ENCODE measurements at regions not wholly inside any gene's neighbourhood (a gene's known extent, or its start where the extent isn't known, plus 50 kb on each side); places are given as distances from the start of the nearest gene placed in this dataset.

- Mint-ChIP-seq H3K4me3 (no peak overlapping the region), H3K27me3 (ENCODE audit: low read depth, poor library complexity) (no peaks in the 10 kb centered on the region), H3K4me1 (no peaks in the 10 kb centered on the region), H3K9me3 (no peaks in the 10 kb centered on the region), H3K27ac (no peak overlapping the region), H3K36me3 (ENCODE audit: low read depth) (no peaks in the 10 kb centered on the region)
- TF ChIP-seq, protein P1, sequence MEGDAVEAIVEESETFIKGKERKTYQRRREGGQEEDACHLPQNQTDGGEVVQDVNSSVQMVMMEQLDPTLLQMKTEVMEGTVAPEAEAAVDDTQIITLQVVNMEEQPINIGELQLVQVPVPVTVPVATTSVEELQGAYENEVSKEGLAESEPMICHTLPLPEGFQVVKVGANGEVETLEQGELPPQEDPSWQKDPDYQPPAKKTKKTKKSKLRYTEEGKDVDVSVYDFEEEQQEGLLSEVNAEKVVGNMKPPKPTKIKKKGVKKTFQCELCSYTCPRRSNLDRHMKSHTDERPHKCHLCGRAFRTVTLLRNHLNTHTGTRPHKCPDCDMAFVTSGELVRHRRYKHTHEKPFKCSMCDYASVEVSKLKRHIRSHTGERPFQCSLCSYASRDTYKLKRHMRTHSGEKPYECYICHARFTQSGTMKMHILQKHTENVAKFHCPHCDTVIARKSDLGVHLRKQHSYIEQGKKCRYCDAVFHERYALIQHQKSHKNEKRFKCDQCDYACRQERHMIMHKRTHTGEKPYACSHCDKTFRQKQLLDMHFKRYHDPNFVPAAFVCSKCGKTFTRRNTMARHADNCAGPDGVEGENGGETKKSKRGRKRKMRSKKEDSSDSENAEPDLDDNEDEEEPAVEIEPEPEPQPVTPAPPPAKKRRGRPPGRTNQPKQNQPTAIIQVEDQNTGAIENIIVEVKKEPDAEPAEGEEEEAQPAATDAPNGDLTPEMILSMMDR (IDR thresholded peaks at IDR 0.05): no peak
- no peak for DNase-seq
Measured at GRCh38 chr5:60230456-60230855, 336.9 kb upstream of the PDE4D start.

- H3K9me3 Mint-ChIP-seq: no peaks in the 10 kb centered on the region
- TF ChIP-seq, protein P1 (IDR thresholded peaks at IDR 0.05): no peak
- no peaks in the 10 kb centered on the region for H3K4me1 Mint-ChIP-seq
- H3K27me3 Mint-ChIP-seq (ENCODE audit: low read depth, poor library complexity): peaks cover 3% of the 10 kb centered on the region
- no peaks in the 10 kb centered on the region for H3K36me3 Mint-ChIP-seq (ENCODE audit: low read depth)
- no peak for DNase-seq
- no peak overlapping the region for H3K4me3 Mint-ChIP-seq
- H3K27ac Mint-ChIP-seq: no peak overlapping the region
Measured at GRCh38 chr5:60229691-60230185, 336.2 kb upstream of the PDE4D start.

- Mint-ChIP-seq H3K36me3 (ENCODE audit: low read depth) (no peaks in the 10 kb centered on the region), H3K4me3 (no peak overlapping the region), H3K9me3 (no peaks in the 10 kb centered on the region), H3K27ac (no peak overlapping the region), H3K27me3 (ENCODE audit: low read depth, poor library complexity) (peaks cover 3% of the 10 kb centered on the region), H3K4me1 (no peaks in the 10 kb centered on the region)
- TF ChIP-seq, protein P1 (IDR thresholded peaks at IDR 0.05): no peak
- DNase-seq: no peak
Measured at GRCh38 chr5:60228676-60229075, 335.1 kb upstream of the PDE4D start.

GRCh38 chr5:60226128-60226527, 332.6 kb upstream of the PDE4D start:
- Mint-ChIP-seq H3K27ac (no peak overlapping the region), H3K36me3 (ENCODE audit: low read depth) (no peaks in the 10 kb centered on the region), H3K27me3 (ENCODE audit: low read depth, poor library complexity) (peaks cover 3% of the 10 kb centered on the region), H3K4me3 (no peak overlapping the region), H3K4me1 (no peaks in the 10 kb centered on the region), H3K9me3 (no peaks in the 10 kb centered on the region)
- DNase-seq: no peak
- TF ChIP-seq, protein P1 (IDR thresholded peaks at IDR 0.05): no peak

DNA sequence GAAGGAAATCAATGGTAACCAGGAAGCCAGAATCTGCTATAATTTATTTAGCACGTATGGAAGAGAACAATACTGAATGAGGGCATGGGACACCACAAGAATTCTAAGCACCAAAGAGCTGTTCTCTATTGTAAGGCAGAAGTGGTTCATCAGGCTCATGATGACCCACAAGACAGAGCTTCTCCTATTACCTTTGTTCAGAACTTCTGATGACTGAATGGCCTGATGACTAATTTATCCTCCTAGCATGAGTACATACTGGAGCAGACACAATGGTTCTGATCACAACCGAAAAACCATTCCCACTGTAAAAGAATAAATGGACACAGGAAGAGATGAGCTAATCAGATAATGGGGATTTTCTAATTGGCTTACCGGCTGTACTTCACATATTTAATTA, 329.8 kb upstream of the PDE4D start:
- no peak for DNase-seq
- H3K27me3 Mint-ChIP-seq (ENCODE audit: low read depth, poor library complexity): peaks cover 3% of the 10 kb centered on the region
- no peaks in the 10 kb centered on the region for H3K9me3 Mint-ChIP-seq
- H3K27ac Mint-ChIP-seq: no peak overlapping the region
- no peaks in the 10 kb centered on the region for H3K36me3 Mint-ChIP-seq (ENCODE audit: low read depth)
- TF ChIP-seq, protein P1 (IDR thresholded peaks at IDR 0.05): no peak
- no peak overlapping the region for H3K4me3 Mint-ChIP-seq
- no peaks in the 10 kb centered on the region for H3K4me1 Mint-ChIP-seq

- Mint-ChIP-seq H3K4me1 (no peaks in the 10 kb centered on the region), H3K27ac (no peak overlapping the region), H3K36me3 (ENCODE audit: low read depth) (no peaks in the 10 kb centered on the region), H3K27me3 (ENCODE audit: low read depth, poor library complexity) (peaks cover 1% of the 10 kb centered on the region), H3K9me3 (no peaks in the 10 kb centered on the region), H3K4me3 (no peak overlapping the region)
- DNase-seq: no peak
- TF ChIP-seq, protein P1 (IDR thresholded peaks at IDR 0.05): no peak
Measured at GRCh38 chr5:60219921-60220320, 326.4 kb upstream of the PDE4D start.
